Sigmoid colon (tissue), 4 donors: ENCODE measurements at regions not wholly inside any gene's neighbourhood (a gene's known extent, or its start where the extent isn't known, plus 50 kb on each side); places are given as distances from the start of the nearest gene placed in this dataset.

Source experiments
- CTCF ChIP-seq, 4 experiments: fragments of 450-650 bp in 3 of 4; fragments of 200-600 bp in 1 of 4; IDR thresholded peaks; one replicate each; pipeline ENCODE4 v1.5.1; 2016 to 2019; ENCODE audit warnings: antibody characterized with exemption in 4 of 4, mild to moderate bottlenecking in 3 of 4, moderate library complexity in 2 of 4
- EP300 ChIP-seq, 4 donors: sonication (generic); formaldehyde crosslinking; IDR thresholded peaks; one replicate each; pipeline ENCODE4 v1.6.1; 2017; ENCODE audit warnings: antibody characterized with exemption in 4 of 4
- POLR2A ChIP-seq, 2 donors: fragments of 450-650 bp; IDR thresholded peaks; one replicate each; pipeline ENCODE4 v1.6.1; 2016; ENCODE audit warnings: antibody characterized with exemption in 2 of 2, mild to moderate bottlenecking in 2 of 2, moderate library complexity in 2 of 2
- POLR2AphosphoS5 ChIP-seq, 4 donors: sonication (generic); formaldehyde crosslinking; IDR thresholded peaks; one replicate each; pipeline ENCODE4 v1.6.1; 2017; ENCODE audit warnings: antibody characterized with exemption in 4 of 4

- TF ChIP-seq POLR2A (IDR thresholded peaks at IDR 0.05): no peak
- TF ChIP-seq CTCF (IDR thresholded peaks at IDR 0.05): no peak
- no peak for TF ChIP-seq POLR2AphosphoS5 (IDR thresholded peaks at IDR 0.05)
- TF ChIP-seq EP300 (IDR thresholded peaks at IDR 0.05): no peak
These were observed 139.7 kb downstream of the SMIM20 start for GRCh38 chr4:26053761-26054160.
